Chondrocyte (in vitro differentiated cells): ENCODE measurements at regions not wholly inside any gene's neighbourhood (a gene's known extent, or its start where the extent isn't known, plus 50 kb on each side); places are given as distances from the start of the nearest gene placed in this dataset.
"Not testable (repeated sequence)": the region's sequence is repeated elsewhere in the genome, so short reads cannot be mapped to it uniquely, and the experiment has no call there.

Source experiments
- DNase-seq: peaks from one replicate; pipeline ENCODE4 v3.0.0; 2021; ENCODE audit warnings: mixed read lengths, low spot score
- H3K27ac Mint-ChIP-seq: one replicate; pipeline ENCODE4 v1.8.0; 2021; ENCODE audit warnings: mild to moderate bottlenecking, moderate library complexity, mixed read lengths; ENCODE audit not compliant: unreplicated experiment
- H3K27me3 Mint-ChIP-seq: 2 replicates; pipeline ENCODE4 v1.8.0; 2021; ENCODE audit warnings: low read depth, mixed read lengths
- H3K36me3 Mint-ChIP-seq: 2 replicates; pipeline ENCODE4 v1.8.0; 2021; ENCODE audit warnings: low read depth, mixed read lengths
- H3K4me1 Mint-ChIP-seq: 2 replicates; pipeline ENCODE4 v1.8.0; 2021; ENCODE audit warnings: low read depth, mild to moderate bottlenecking, mixed read lengths
- H3K4me3 Mint-ChIP-seq: one replicate; pipeline ENCODE4 v1.8.0; 2021; ENCODE audit warnings: mild to moderate bottlenecking, moderate library complexity, mixed read lengths; ENCODE audit not compliant: unreplicated experiment
- H3K9me3 Mint-ChIP-seq: 2 replicates; pipeline ENCODE4 v1.8.0; 2021; ENCODE audit warnings: low read depth, mixed read lengths
- CTCF ChIP-seq: fragments of 200-600 bp; sonication (generic); IDR thresholded peaks from 2 replicates; pipeline ENCODE4 v1.5.0; 2021; ENCODE audit warnings: antibody characterized with exemption, mild to moderate bottlenecking, moderate library complexity

- TF ChIP-seq CTCF: no peak
- no peak for DNase-seq
- Mint-ChIP-seq H3K4me1 (no peaks in the 10 kb centered on the region), H3K9me3 (peaks cover 2% of the 10 kb centered on the region), H3K36me3 (peaks cover 1% of the 10 kb centered on the region), H3K4me3 (no peak overlapping the region), H3K27ac (no peak overlapping the region), H3K27me3 (peaks cover 3% of the 10 kb centered on the region)
These were observed 456.9 kb upstream of the LRRC7 start for GRCh38 chr1:69110851-69111250.

GRCh38 chr1:69120126-69120741 is 447.5 kb upstream of the LRRC7 start:
- H3K27me3 Mint-ChIP-seq, H3K4me3 Mint-ChIP-seq, DNase-seq, H3K36me3 Mint-ChIP-seq, H3K27ac Mint-ChIP-seq: not testable (repeated sequence)
- Mint-ChIP-seq H3K4me1 (peaks cover 27% of the 10 kb centered on the region), H3K9me3 (peaks cover 15% of the 10 kb centered on the region)

GRCh38 chr1:69120817-69121216 is 446.9 kb upstream of the LRRC7 start:
- TF ChIP-seq CTCF: no peak
- H3K27ac Mint-ChIP-seq: no peak overlapping the region

GRCh38 chr1:69121723-69122122 is 446.0 kb upstream of the LRRC7 start:
- H3K36me3 Mint-ChIP-seq: peaks cover 3% of the 10 kb centered on the region
- peaks cover 15% of the 10 kb centered on the region for H3K9me3 Mint-ChIP-seq
- peaks cover 36% of the 10 kb centered on the region for H3K4me1 Mint-ChIP-seq
- no peak for DNase-seq
- no peak overlapping the region for H3K4me3 Mint-ChIP-seq
- H3K27me3 Mint-ChIP-seq: no peaks in the 10 kb centered on the region
- TF ChIP-seq CTCF: no peak
- peak overlapping the region; percentile 15 for H3K27ac Mint-ChIP-seq

More at GRCh38 chr1:69120817-69121216, 446.9 kb upstream of the LRRC7 start:
- no peak for DNase-seq
- Mint-ChIP-seq H3K4me3 (no peak overlapping the region), H3K9me3 (peaks cover 15% of the 10 kb centered on the region), H3K36me3 (peaks cover 3% of the 10 kb centered on the region), H3K4me1 (peaks cover 27% of the 10 kb centered on the region), H3K27me3 (no peaks in the 10 kb centered on the region)

GRCh38 chr1:69122373-69122772 is 445.3 kb upstream of the LRRC7 start:
- DNase-seq: no peak
- no peak for TF ChIP-seq CTCF
- Mint-ChIP-seq H3K9me3 (peaks cover 10% of the 10 kb centered on the region), H3K4me1 (peaks cover 43% of the 10 kb centered on the region), H3K4me3 (no peak overlapping the region), H3K27me3 (no peaks in the 10 kb centered on the region), H3K36me3 (peaks cover 3% of the 10 kb centered on the region), H3K27ac (no peak overlapping the region)

GRCh38 chr1:69123486-69123885 is 444.2 kb upstream of the LRRC7 start:
- Mint-ChIP-seq H3K27me3 (no peaks in the 10 kb centered on the region), H3K36me3 (peaks cover 2% of the 10 kb centered on the region), H3K4me1 (peaks cover 44% of the 10 kb centered on the region), H3K9me3 (peaks cover 7% of the 10 kb centered on the region), H3K27ac (no peak overlapping the region), H3K4me3 (no peak overlapping the region)
- no peak for TF ChIP-seq CTCF
- no peak for DNase-seq
